ENCODE measurements at regions not wholly inside any gene's neighbourhood (a gene's known extent, or its start where the extent isn't known, plus 50 kb on each side); places are given as distances from the start of the nearest gene placed in this dataset.

DNA sequence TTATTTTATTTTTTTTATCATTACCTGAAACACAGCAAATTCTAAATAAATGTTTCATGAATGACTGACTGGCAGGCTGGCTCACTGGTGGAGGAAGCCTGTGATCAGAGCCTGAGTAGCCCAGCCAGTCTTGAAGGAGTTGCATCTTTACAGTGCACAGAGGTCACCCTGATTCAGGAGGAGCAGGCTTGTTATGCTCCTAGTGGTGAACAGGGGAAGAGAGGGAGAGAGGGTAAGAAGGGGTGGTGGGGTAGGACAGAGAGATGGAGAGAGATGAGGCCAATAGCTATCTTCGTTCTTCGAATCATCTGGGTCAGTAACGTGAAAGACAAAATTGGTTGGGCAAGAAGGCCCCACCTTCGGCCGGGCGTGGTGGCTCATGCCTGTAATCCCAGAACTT, 202.6 kb upstream of the MCTP2 start:
- TF ChIP-seq, protein P1, sequence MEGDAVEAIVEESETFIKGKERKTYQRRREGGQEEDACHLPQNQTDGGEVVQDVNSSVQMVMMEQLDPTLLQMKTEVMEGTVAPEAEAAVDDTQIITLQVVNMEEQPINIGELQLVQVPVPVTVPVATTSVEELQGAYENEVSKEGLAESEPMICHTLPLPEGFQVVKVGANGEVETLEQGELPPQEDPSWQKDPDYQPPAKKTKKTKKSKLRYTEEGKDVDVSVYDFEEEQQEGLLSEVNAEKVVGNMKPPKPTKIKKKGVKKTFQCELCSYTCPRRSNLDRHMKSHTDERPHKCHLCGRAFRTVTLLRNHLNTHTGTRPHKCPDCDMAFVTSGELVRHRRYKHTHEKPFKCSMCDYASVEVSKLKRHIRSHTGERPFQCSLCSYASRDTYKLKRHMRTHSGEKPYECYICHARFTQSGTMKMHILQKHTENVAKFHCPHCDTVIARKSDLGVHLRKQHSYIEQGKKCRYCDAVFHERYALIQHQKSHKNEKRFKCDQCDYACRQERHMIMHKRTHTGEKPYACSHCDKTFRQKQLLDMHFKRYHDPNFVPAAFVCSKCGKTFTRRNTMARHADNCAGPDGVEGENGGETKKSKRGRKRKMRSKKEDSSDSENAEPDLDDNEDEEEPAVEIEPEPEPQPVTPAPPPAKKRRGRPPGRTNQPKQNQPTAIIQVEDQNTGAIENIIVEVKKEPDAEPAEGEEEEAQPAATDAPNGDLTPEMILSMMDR (conservative IDR thresholded peaks at IDR 0.05), result no peak
- TF ChIP-seq ZFX (IDR thresholded peaks at IDR 0.05), result no peak
- H3K27ac ChIP-seq, result no peak overlapping the region

DNA sequence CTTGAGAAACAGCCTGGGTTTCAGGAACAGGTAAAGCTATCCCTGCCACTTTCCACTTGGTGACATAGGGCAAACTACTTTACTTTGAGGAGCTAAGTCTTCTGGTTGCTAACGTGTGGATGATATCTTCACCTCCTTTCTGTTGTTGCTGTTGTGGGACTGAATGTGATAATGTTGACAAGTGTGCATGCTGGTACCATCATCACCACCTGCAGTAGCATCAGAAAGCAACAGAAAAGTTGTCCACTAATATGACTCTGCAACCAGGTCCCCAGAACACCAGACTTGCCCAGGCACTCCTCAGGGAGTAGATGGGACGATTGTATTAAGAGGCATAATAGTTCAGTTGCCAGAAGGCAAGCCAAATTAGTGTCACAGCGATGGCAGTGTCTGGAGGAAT, 203.2 kb upstream of the MCTP2 start:
- TF ChIP-seq ZFX (IDR thresholded peaks at IDR 0.05), result no peak
- TF ChIP-seq, protein P1 (conservative IDR thresholded peaks at IDR 0.05), result no peak
- H3K27ac ChIP-seq, result no peak overlapping the region

DNA sequence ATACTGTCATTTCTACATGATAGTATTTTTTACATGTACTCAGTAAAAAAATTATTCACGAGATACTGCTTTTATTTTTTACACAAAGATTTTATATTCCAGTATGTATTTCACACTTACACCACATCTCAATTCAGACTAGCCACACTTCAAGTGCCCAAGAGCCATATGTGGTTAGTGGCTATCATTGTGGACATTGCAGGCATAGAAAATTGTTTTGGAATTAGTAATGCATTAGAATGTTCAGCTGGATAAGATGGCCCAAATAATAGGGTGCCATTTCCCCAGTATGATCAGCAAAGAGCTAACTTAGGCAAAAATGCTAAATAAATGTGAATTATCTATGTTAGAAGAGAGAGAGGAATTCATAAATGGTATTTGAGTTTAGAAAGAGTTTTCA, 203.8 kb upstream of the MCTP2 start:
- TF ChIP-seq, protein P1 (conservative IDR thresholded peaks at IDR 0.05), result no peak
- TF ChIP-seq ZFX (IDR thresholded peaks at IDR 0.05), result no peak
- no peak overlapping the region for H3K27ac ChIP-seq

DNA sequence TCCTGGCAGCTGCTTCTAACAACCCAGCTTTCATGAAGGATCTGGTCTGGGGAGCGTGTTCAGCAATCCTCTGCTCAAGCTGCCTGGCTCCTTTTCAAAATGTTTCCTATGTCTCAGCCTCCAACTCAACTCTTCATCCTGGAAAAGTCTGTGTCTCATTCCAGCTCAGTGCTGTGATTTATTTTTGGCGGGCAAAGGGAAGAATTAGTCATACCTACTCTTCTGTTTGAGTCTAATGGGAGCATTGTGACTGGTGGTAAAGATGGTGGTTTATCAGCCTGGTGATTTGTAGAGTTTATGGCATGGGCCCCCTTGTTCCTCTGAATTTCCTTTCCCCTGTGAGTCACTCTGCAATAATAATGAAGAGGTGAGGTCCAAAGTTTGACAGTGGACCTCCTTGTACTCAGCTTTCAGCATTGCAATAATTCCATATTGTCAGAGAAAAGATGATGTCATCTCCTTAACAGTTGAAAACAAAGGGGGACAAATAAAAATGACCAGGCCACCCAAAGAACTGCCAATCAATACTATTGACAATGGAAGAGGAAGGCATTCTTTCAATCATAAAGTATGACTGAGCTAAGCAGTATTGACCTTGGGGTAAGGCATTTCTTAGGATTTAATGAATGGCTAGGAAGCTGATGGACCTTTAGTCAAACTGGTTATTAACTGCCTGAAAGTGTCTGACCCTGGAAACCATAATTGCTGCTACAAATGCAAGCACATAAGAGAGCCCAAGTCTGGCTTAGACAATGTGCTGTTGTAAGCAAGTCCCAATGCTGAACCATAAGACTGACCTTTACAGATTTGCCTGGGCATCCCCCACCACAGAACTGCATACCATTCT, 204.7 kb upstream of the MCTP2 start:
- TF ChIP-seq, protein P1 (conservative IDR thresholded peaks at IDR 0.05), result no peak
- TF ChIP-seq ZFX (IDR thresholded peaks at IDR 0.05), result no peak
- H3K27ac ChIP-seq, result no peak overlapping the region

DNA sequence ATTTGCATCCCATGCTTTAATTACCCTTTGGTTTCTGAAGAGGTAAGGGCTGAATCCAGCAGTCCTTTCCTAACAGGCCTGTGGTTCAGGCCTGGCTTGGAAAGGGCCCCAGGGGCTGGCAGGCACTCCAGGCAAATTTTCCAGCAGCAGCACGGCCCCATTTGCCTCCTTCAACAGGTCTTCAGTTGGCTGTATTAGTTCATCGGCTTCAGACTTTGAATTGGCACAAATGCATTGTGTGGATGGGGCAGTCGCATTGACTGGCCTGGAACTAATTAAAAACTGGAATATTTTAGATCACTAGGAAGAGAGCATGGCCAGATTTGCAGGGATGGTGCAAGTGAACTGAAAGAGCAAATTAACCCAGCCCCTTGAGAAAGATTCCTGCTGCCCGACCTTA, 207.8 kb upstream of the MCTP2 start:
- no peak overlapping the region for H3K27ac ChIP-seq
- no peak for TF ChIP-seq ZFX (IDR thresholded peaks at IDR 0.05)
- TF ChIP-seq, protein P1 (conservative IDR thresholded peaks at IDR 0.05), result no peak

DNA sequence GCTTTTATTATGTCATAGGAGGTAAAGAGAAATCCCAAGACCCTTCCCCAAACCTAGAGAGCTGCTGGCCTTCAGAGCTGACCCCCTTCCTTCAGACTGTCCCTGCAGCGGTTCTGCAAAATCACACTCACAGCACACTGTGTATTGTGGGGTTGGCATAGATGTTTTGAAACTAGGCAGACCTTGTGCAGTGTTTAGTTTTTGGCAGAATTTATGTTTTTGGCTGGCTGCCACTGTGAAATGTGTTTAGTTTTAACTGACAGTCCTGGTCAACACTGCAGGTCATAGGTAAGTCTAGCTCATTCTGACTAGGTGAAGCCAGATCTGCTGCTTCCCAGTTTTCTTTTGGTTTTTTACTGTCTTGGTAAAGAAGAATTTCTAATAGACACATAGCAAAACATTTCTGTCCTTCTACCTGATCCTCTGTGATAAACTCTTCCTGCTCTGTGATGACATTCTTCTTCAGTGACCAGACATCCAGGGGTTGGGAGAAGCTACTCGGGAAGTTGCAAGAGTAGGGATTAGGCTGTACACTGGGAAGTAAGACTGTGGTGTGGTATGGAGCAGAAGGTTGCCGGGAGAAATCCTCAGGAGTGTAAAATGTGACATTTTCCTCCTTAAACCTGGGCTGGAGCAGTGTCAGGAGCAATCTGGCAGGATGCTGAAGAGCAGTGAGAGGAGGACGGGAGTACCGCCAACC, 209.6 kb upstream of the MCTP2 start:
- no peak overlapping the region for H3K27ac ChIP-seq
- TF ChIP-seq, protein P1 (conservative IDR thresholded peaks at IDR 0.05), result no peak
- no peak for TF ChIP-seq ZFX (IDR thresholded peaks at IDR 0.05)

DNA sequence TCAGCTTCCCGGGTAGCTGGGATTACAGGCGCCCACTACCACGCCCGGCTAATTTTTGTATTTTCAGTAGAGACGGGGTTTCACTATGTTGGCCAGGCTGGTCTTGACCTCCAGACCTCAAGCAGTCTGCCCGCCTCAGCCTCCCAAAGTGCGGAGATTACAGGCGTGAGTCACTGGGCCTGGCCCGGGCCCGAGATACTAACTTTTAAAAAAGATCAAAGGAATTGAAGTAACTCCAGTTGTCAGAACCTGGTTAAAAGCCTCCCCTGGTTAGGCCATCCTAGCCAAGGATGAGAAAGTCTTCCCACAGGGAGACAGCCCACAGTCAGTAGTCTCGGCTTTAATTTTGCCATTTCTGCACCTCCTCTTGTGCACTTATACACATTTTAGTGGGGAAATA, 212.3 kb upstream of the MCTP2 start:
- no peak overlapping the region for H3K27ac ChIP-seq

More for the DNA sequence above, 212.3 kb upstream of the MCTP2 start:
- TF ChIP-seq, protein P1 (conservative IDR thresholded peaks at IDR 0.05), result no peak

All from C4-2B (cell line).